Esophagus squamous epithelium (tissue), 5 donors: ENCODE measurements at regions not wholly inside any gene's neighbourhood (a gene's known extent, or its start where the extent isn't known, plus 50 kb on each side); places are given as distances from the start of the nearest gene placed in this dataset.

Source experiments
- DNase-seq: peaks from one replicate; lab custom pipeline; 2025; lab: John Stamatoyannopoulos, UW
- H3K27ac ChIP-seq, 4 donors: fragments of 200-600 bp; sonication (generic); one replicate each; pipeline ENCODE4 v1.5.1; 2016 to 2019; ENCODE audit warnings: mild to moderate bottlenecking in 1 of 4
- H3K27me3 ChIP-seq, 4 donors: fragments of 200-600 bp; sonication (generic); 1 replicate in 3 of 4; 2 replicates in 1 of 4; pipeline versions ENCODE4 v1.5.1 to v1.6.0; 2017 to 2021; ENCODE audit warnings: antibody characterized with exemption in 1 of 4
- H3K36me3 ChIP-seq, 3 donors: fragments of 200-600 bp; sonication (generic); one replicate each; pipeline ENCODE4 v1.5.1; 2016 to 2019
- H3K4me1 ChIP-seq, 3 donors: fragments of 200-600 bp; sonication (generic); one replicate each; pipeline ENCODE4 v1.5.1; 2017 to 2019
- H3K4me3 ChIP-seq, 4 donors: fragments of 200-600 bp; sonication (generic); 1 replicate in 3 of 4; 2 replicates in 1 of 4; pipeline ENCODE4 v1.5.1; 2016 to 2019; ENCODE audit warnings: mild to moderate bottlenecking in 2 of 4, moderate library complexity in 1 of 4
- H3K9me3 ChIP-seq, 3 donors: fragments of 200-600 bp; sonication (generic); one replicate each; pipeline ENCODE4 v1.5.1; 2016 to 2019
- POLR2A ChIP-seq, 4 donors: fragments of 450-650 bp; IDR thresholded peaks; one replicate each; pipeline ENCODE4 v1.6.1; 2017; ENCODE audit warnings: antibody characterized with exemption in 4 of 4, mild to moderate bottlenecking in 4 of 4, moderate library complexity in 3 of 4
- WGBS, 2 donors: methylation state at CpG; one replicate each; pipeline ENCODE4 v1.1.5; 2018; 5-methylcytosine and 5-hydroxymethylcytosine counted together
- intact Hi-C: fragments of 100-400 bp; cut with DNase I; formaldehyde crosslinking; loops from one replicate; pipeline ENCODE4 v1.15.0; 2022
- TF ChIP-seq, protein P1 (sequence below), 6 experiments: fragments of 450-650 bp in 4 of 6; fragments of 200-600 bp in 2 of 6; sonication (generic) in 2 of 6; IDR thresholded peaks; one replicate each; pipeline ENCODE4 v1.5.1; 2016 to 2019; ENCODE audit warnings: antibody characterized with exemption in 6 of 6, mild to moderate bottlenecking in 4 of 6, moderate library complexity in 4 of 6
- donor health status: DM: yes; HTN: yes; CAD: no.

DNA sequence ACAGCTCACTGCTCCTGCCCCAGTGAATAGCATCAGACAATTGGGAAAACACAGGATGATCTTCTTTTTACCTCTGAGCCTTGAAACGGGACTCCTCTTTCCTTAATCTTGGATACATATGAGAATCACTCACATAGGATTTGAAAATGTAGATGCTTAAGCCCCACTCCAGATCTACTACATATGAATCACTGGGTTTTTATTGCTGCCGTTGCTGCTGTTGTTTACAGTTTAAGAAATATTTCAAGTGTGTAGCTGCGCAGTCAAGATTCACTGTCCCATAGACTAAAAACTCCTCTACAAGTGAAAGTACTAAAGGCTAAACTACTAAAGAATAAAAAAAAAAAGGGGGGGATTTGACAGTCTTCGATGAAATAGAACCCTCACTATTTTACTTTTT lies 765.9 kb downstream of the NTRK3 start:
- no peak for TF ChIP-seq POLR2A (IDR thresholded peaks at IDR 0.05)
- TF ChIP-seq, protein P1, sequence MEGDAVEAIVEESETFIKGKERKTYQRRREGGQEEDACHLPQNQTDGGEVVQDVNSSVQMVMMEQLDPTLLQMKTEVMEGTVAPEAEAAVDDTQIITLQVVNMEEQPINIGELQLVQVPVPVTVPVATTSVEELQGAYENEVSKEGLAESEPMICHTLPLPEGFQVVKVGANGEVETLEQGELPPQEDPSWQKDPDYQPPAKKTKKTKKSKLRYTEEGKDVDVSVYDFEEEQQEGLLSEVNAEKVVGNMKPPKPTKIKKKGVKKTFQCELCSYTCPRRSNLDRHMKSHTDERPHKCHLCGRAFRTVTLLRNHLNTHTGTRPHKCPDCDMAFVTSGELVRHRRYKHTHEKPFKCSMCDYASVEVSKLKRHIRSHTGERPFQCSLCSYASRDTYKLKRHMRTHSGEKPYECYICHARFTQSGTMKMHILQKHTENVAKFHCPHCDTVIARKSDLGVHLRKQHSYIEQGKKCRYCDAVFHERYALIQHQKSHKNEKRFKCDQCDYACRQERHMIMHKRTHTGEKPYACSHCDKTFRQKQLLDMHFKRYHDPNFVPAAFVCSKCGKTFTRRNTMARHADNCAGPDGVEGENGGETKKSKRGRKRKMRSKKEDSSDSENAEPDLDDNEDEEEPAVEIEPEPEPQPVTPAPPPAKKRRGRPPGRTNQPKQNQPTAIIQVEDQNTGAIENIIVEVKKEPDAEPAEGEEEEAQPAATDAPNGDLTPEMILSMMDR (IDR thresholded peaks at IDR 0.05): no peak
- WGBS, 2 donors: 61 to 78% methylated on average over 4 of the region's 4 CpGs
- no peak for DNase-seq
- H3K36me3 ChIP-seq: no peaks in the 10 kb centered on the region
- H3K9me3 ChIP-seq: no peaks in the 10 kb centered on the region
- H3K27me3 ChIP-seq: no peaks in the 10 kb centered on the region
- no peak overlapping the region for H3K4me3 ChIP-seq
- intact Hi-C loops: no loop called here
- H3K27ac ChIP-seq: no peak overlapping the region
- no peaks in the 10 kb centered on the region for H3K4me1 ChIP-seq

DNA sequence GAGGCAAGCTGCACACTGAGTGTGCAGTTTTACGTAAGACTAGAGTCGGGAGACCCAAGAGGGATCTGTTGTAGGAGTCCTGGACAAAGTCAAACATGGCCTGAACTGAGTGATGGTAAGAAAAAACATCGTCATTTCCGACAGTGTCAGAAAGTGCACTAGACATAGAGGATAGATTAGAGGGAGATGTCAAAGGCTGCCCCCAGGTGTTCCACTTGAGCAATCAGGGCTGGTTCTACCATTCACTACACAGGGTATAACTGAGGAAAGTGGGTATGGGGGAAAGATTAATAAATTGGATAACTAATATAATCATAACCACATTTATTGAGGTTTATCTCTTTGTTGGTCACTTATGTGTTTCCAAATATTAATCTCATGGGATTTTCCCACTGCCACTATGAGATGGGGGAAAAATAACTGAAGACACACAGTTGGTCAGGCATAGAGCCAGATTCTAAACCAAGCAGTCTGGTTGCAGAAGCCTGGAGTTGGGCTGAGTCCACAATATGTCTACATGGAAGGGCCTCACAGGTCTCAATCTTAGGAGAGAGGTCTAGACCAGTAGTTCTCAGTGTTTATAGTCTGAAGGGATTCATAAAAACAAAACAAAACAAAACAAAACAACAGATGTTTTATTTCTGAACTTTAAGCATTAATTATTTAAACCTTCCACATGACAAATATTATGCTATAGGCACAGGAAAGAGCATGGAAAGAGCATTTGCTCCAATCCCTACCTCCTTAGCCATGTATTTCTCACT lies 766.5 kb downstream of the NTRK3 start:
- intact Hi-C loops: no loop called here
- H3K9me3 ChIP-seq: no peaks in the 10 kb centered on the region

DNA sequence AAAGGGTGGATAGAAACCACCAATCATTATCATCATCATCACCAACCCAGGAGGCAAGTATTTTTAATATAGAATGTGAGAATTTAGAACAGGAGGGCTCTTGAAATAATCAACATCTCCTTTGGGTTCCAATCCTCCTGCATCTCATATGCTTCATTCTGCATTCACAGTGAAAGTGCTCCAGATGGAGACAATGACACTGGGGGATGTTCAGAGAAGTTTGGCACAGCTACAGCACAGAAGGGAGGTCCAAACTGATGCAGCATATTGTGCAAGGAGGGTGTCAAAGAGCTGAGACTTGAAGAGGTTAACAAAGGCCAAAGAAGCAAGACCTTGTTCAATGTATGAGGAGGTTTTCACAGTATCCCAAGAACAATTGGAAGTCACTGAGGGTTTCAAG lies 767.1 kb downstream of the NTRK3 start:
- no peaks in the 10 kb centered on the region for H3K36me3 ChIP-seq
- H3K4me1 ChIP-seq: no peaks in the 10 kb centered on the region
- TF ChIP-seq POLR2A (IDR thresholded peaks at IDR 0.05): no peak
- TF ChIP-seq, protein P1 (IDR thresholded peaks at IDR 0.05): no peak
- no peak overlapping the region for H3K27ac ChIP-seq
- intact Hi-C loops: no loop called here
- H3K27me3 ChIP-seq: no peaks in the 10 kb centered on the region
- no peaks in the 10 kb centered on the region for H3K9me3 ChIP-seq
- H3K4me3 ChIP-seq: no peak overlapping the region
- no peak for DNase-seq

More for the DNA sequence above, 766.5 kb downstream of the NTRK3 start:
- WGBS, 2 donors: 66 to 78% methylated on average over 4 of the region's 4 CpGs
- H3K4me3 ChIP-seq: no peak overlapping the region
- no peaks in the 10 kb centered on the region for H3K36me3 ChIP-seq
- DNase-seq: no peak
- no peak overlapping the region for H3K27ac ChIP-seq
- no peaks in the 10 kb centered on the region for H3K4me1 ChIP-seq
- TF ChIP-seq, protein P1 (IDR thresholded peaks at IDR 0.05): no peak
- TF ChIP-seq POLR2A (IDR thresholded peaks at IDR 0.05): no peak
- H3K27me3 ChIP-seq: no peaks in the 10 kb centered on the region

DNA sequence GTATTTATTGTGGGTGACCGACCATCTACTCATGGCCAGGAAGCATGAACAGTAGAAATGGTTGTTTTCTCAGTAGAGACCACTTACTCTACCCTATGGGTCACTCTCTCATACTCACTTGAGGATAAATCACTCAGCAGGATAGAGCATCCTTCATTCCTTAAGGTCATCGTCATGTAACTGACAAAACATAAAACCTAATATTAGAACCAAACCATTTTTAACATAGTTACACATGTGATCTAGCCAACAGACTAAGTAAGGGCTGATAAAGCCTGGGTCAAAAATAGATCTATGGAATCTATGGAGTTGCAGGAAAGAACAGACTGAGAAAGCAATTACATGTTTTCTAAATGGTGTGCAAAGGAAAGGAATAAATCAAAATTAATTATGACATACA lies 769.1 kb downstream of the NTRK3 start:
- no peaks in the 10 kb centered on the region for H3K9me3 ChIP-seq
- DNase-seq: no peak
- no peaks in the 10 kb centered on the region for H3K36me3 ChIP-seq
- no peak overlapping the region for H3K4me3 ChIP-seq
- no peak overlapping the region for H3K27ac ChIP-seq
- intact Hi-C loops: no loop called here
- H3K4me1 ChIP-seq: no peaks in the 10 kb centered on the region
- no peaks in the 10 kb centered on the region for H3K27me3 ChIP-seq
- TF ChIP-seq POLR2A (IDR thresholded peaks at IDR 0.05): no peak
- WGBS, 2 donors: 58 to 76% methylated on average over 2 of the region's 2 CpGs

DNA sequence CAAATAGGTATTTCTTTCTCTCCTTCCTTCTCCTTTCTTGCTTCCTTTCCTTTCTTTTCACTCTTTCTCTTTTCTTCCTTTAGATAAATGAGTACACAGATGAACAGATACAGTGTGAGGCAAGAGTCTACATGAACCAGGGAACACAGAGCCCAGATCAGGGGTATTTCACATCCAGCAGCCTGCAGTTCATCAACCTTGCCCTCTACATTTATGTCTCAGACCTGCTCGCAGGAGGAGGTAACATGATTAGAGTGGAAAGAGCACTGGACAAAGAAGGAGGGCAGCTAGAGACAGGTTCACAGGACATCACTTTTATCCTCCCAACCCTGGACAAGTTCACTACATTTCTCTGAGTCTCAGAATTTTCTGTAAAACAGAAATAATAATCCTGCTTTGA lies 773.1 kb downstream of the NTRK3 start:
- TF ChIP-seq POLR2A (IDR thresholded peaks at IDR 0.05): no peak
- TF ChIP-seq, protein P1 (IDR thresholded peaks at IDR 0.05): no peak
- no peak overlapping the region for H3K4me3 ChIP-seq
- no peak overlapping the region for H3K27ac ChIP-seq
- intact Hi-C loops: no loop called here
- H3K9me3 ChIP-seq: no peaks in the 10 kb centered on the region
- WGBS, 2 donors: 50 to 90% methylated on average over 1 of the region's 1 CpG
- H3K27me3 ChIP-seq: no peaks in the 10 kb centered on the region
- no peaks in the 10 kb centered on the region for H3K36me3 ChIP-seq
- no peaks in the 10 kb centered on the region for H3K4me1 ChIP-seq
- DNase-seq: no peak
